ENCODE measurements at regions not wholly inside any gene's neighbourhood (a gene's known extent, or its start where the extent isn't known, plus 50 kb on each side); places are given as distances from the start of the nearest gene placed in this dataset.

GRCh38 chr4:152217896-152218295 is 318.0 kb downstream of the FBXW7 start:
- TF ChIP-seq CTCF (IDR thresholded peaks at IDR 0.05): no peak
- no peak for TF ChIP-seq POLR2A (IDR thresholded peaks at IDR 0.05)
